AG04449 (cell line): ENCODE measurements at regions not wholly inside any gene's neighbourhood (a gene's known extent, or its start where the extent isn't known, plus 50 kb on each side); places are given as distances from the start of the nearest gene placed in this dataset.

Experiments
- CTCF ChIA-PET: fragments of 350-600 bp; formaldehyde crosslinking; extraction: SDS; loops from one replicate; lab custom pipeline; 2021; ENCODE audit warnings: antibody characterized with exemption; lab: Yijun Ruan, JAX
- POLR2A ChIA-PET: fragments of 400-600, 350-600 bp; formaldehyde crosslinking; extraction: SDS; loops from one replicate; lab custom pipeline; 2020; ENCODE audit warnings: antibody characterized with exemption, inconsistent platforms; lab: Yijun Ruan, JAX
- DNase-seq: peaks from one replicate; pipeline ENCODE4 v3.0.0-alpha.2; 2010; ENCODE audit warnings: low read depth, low spot score
- H3K4me3 ChIP-seq: 2 replicates; pipeline ENCODE4 v1.5.1; 2011; ENCODE audit warnings: low read depth, mild to moderate bottlenecking, control low read depth, low read length
- CTCF ChIP-seq: IDR thresholded peaks from one replicate; pipeline ENCODE4 v1.5.1; 2011; ENCODE audit warnings: mild to moderate bottlenecking, moderate library complexity, low read length, control low read depth, inconsistent platforms; ENCODE audit not compliant: insufficient read depth; ENCODE audit errors: missing control alignments

GRCh38 chr5:8961956-8962355, 583.9 kb downstream of the SEMA5A start:
- TF ChIP-seq CTCF = no peak
- no peak for DNase-seq
- CTCF ChIA-PET = no interaction called here
- no peak overlapping the region for H3K4me3 ChIP-seq
- POLR2A ChIA-PET = no interaction called here

GRCh38 chr5:8981016-8981415, 564.9 kb downstream of the SEMA5A start:
- TF ChIP-seq CTCF = no peak
- ChIA-PET POLR2A (no interaction called here), CTCF (no interaction called here)
- no peak for DNase-seq
- no peak overlapping the region for H3K4me3 ChIP-seq

GRCh38 chr5:8981496-8981895, 564.4 kb downstream of the SEMA5A start:
- POLR2A ChIA-PET = no interaction called here
- CTCF ChIA-PET = no interaction called here
- DNase-seq = peak; percentile 24
- TF ChIP-seq CTCF = no peak
- no peak overlapping the region for H3K4me3 ChIP-seq

GRCh38 chr5:8984386-8984785, 561.5 kb downstream of the SEMA5A start:
- DNase-seq = no peak
- ChIA-PET CTCF (interaction anchor here (1.4 kb wide), 1 partner anchor 76 kb away, joined by 4 read pairs; no protein-coding TSS in a partner anchor), POLR2A (no interaction called here)
- no peak for TF ChIP-seq CTCF
- H3K4me3 ChIP-seq = no peak overlapping the region
